Heart left ventricle (tissue), 13 donors: ENCODE measurements at regions not wholly inside any gene's neighbourhood (a gene's known extent, or its start where the extent isn't known, plus 50 kb on each side); places are given as distances from the start of the nearest gene placed in this dataset.

Experiments
- POLR2A ChIP-seq, 2 donors: fragments of 450-650 bp; IDR thresholded peaks; one replicate each; pipeline ENCODE4 v1.6.1; 2017; ENCODE audit warnings: antibody characterized with exemption in 2 of 2, mild to moderate bottlenecking in 2 of 2, moderate library complexity in 2 of 2
- TF ChIP-seq, protein P1 (sequence below), 12 donors: fragments of 200-600 bp; sonication (generic) in 4 of 12; IDR thresholded peaks; one replicate each; pipeline versions ENCODE4 v1.5.0 to v1.8.0; 2018 to 2022; ENCODE audit warnings: antibody characterized with exemption in 12 of 12, mild to moderate bottlenecking in 5 of 12
- donor health status: ischemic (EF 13 %, LVEDD 7.1; RV severe dilation, severe dysfunction).
- donor health status: DM: no; HTN: yes; CAD: no.
- donor health status: DM: no; HTN: no; CAD: no.
- donor health status: ischemic (EF 25% LVEDD 6.9; RV normal size, moderate dysfunction).
- donor health status: ischemic (EF 25% LVEDD 5.7; RV mildly dilated, moderate dysfunction).
- donor health status: ischemic (EF 35%, LVEDD 5.7; RV mildly dilated, moderate dysfunction).
- donor health status: nonischemic (EF 11% LVEDD 7.7; RV severe dilation, severe dysfunction).
- donor health status: DM: yes; HTN: yes; CAD: no.
- donor health status: PGD.
- donor health status: ischemic (EF 29% LVEDD 5.4; RV normal size, mild dysfunction).
- donor health status: nonischemic (EF 23%, LVEDD 6.1; RV moderate dilation, normal function).

DNA sequence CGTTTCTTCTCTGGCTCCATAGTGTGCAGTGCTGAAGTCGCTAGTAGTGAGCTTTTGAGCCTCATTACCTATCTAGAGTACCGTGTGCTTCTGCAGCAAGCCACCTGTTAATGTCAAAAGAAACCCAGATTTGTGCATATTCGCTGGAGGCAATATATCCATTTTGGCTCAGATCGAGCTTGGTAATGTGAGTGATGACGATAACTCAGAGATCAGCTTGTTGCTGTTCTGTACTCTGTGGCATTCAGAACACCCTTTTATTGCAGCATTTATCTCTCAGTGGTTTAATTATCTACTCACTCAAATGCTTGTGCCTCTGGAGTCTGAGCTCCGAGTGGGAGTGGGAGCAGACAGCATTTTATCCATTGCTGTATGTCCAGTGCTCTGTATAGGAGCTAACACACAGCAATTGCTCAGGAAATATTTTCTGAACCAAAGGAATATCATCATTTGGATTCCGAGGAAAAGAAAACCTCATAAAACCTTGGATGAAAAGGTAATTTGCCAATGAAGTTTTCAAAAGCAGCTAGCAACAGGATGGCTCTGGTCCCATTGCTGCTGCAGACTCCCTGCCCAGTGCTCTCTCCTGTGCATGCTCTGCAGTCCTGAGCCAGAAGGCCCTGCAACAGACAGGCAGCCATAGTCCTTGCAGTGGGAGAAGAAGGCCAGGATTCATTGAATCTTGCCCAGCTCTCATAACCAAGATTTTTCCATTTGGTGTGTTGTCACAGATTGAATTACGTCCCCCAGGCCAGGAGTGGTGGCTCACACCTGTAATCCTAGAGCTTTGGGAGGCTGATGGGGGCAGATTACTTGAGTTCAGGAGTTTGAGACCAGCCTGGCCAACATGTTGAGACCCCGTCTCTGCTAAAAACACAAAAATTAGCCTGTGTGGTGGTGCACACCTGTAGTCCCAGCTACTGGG, 183.8 kb downstream of the MYCN start:
- TF ChIP-seq, protein P1, sequence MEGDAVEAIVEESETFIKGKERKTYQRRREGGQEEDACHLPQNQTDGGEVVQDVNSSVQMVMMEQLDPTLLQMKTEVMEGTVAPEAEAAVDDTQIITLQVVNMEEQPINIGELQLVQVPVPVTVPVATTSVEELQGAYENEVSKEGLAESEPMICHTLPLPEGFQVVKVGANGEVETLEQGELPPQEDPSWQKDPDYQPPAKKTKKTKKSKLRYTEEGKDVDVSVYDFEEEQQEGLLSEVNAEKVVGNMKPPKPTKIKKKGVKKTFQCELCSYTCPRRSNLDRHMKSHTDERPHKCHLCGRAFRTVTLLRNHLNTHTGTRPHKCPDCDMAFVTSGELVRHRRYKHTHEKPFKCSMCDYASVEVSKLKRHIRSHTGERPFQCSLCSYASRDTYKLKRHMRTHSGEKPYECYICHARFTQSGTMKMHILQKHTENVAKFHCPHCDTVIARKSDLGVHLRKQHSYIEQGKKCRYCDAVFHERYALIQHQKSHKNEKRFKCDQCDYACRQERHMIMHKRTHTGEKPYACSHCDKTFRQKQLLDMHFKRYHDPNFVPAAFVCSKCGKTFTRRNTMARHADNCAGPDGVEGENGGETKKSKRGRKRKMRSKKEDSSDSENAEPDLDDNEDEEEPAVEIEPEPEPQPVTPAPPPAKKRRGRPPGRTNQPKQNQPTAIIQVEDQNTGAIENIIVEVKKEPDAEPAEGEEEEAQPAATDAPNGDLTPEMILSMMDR (IDR thresholded peaks at IDR 0.05) = no peak
- TF ChIP-seq POLR2A (IDR thresholded peaks at IDR 0.05) = no peak
